ENCODE measurements at regions not wholly inside any gene's neighbourhood (a gene's known extent, or its start where the extent isn't known, plus 50 kb on each side); places are given as distances from the start of the nearest gene placed in this dataset.

DNA sequence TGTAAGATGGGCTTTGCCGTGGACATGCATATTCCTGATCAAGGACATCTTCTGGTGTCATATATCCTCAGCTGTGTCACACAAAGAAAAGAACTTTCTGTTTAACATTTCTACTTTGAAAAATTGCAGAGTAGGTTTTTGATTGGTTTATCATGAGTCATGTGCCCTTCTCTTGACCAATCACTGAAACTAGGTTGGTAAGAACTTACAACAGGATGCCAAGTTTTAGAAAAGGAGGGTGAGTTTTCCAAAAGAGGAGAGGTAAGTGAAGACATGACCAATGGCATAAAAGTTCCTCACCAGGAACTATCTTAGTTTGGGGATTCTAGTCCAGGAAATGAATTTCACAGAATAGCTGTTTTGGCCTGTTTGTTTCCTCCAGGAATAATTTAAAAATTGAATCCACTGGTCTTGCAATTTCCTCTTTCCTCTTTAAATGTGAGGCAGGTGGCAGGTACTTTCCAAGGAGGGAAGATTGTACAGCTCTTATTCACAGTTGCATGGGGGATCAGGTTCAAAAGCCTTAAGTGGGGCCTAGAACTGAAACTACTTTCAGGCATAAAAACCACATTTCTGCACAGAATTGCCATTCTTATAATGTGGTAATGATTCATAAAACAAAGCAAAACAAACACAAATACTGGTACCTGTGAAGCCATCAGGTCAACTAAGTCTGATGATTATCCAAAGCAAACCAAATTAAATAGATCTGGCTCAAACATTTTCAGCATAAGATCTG, 1114.5 kb upstream of the LCORL start:
- H3K27ac Mint-ChIP-seq, result no peak overlapping the region
- H3K4me1 Mint-ChIP-seq (ENCODE audit: low read depth), result peaks cover 16% of the 10 kb centered on the region
- no peak for DNase-seq
- H3K4me3 Mint-ChIP-seq, result no peak overlapping the region
- TF ChIP-seq, protein P1, sequence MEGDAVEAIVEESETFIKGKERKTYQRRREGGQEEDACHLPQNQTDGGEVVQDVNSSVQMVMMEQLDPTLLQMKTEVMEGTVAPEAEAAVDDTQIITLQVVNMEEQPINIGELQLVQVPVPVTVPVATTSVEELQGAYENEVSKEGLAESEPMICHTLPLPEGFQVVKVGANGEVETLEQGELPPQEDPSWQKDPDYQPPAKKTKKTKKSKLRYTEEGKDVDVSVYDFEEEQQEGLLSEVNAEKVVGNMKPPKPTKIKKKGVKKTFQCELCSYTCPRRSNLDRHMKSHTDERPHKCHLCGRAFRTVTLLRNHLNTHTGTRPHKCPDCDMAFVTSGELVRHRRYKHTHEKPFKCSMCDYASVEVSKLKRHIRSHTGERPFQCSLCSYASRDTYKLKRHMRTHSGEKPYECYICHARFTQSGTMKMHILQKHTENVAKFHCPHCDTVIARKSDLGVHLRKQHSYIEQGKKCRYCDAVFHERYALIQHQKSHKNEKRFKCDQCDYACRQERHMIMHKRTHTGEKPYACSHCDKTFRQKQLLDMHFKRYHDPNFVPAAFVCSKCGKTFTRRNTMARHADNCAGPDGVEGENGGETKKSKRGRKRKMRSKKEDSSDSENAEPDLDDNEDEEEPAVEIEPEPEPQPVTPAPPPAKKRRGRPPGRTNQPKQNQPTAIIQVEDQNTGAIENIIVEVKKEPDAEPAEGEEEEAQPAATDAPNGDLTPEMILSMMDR (IDR thresholded peaks at IDR 0.05), result no peak
- H3K27me3 Mint-ChIP-seq (ENCODE audit: insufficient read depth), result no peaks in the 10 kb centered on the region
- H3K9me3 Mint-ChIP-seq, result no peaks in the 10 kb centered on the region
- no peaks in the 10 kb centered on the region for H3K36me3 Mint-ChIP-seq (ENCODE audit: low read depth)

DNA sequence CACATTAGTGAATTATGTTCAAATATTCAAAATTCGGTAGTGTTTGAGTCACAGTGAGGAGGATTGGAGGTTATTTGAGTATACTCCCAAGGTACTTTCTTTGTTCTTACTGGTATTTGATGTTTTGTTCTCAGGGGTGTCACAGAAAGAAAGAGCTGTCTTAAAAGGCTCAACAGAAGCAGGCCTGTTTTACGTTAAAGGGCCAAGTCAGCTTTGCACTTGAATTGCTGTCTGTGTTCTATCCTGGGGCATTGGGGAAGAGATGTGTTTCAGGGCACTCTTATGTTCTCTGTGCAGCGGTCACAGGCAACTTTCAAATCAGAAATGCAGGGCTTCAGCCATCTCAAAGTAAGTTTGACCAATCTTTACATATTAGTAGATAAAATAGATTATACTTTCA, 1113.1 kb upstream of the LCORL start:
- DNase-seq, result no peak
- TF ChIP-seq, protein P1 (IDR thresholded peaks at IDR 0.05), result no peak
- Mint-ChIP-seq H3K36me3 (ENCODE audit: low read depth) (no peaks in the 10 kb centered on the region), H3K9me3 (no peaks in the 10 kb centered on the region), H3K27ac (no peak overlapping the region), H3K4me1 (ENCODE audit: low read depth) (peaks cover 30% of the 10 kb centered on the region), H3K4me3 (no peak overlapping the region), H3K27me3 (ENCODE audit: insufficient read depth) (no peaks in the 10 kb centered on the region)

DNA sequence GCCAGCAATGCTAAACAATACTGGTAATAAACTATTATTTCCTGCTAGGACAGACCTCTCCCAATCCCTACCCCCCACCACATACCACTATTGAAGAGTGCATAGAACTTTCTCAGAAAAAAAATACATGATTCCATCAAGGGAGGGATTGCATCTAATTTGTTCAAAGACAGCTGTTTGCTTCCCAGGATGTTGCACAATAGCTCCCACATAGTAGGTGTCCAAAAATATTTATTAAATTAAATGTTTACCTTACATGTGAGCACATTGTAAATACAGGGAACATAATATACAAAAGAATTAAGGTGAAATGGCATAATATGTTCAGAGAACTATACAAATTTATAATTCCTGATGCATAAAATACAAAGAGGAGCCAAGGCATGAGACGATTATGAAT, 1111.8 kb upstream of the LCORL start:
- H3K27me3 Mint-ChIP-seq (ENCODE audit: insufficient read depth), result no peaks in the 10 kb centered on the region
- H3K36me3 Mint-ChIP-seq (ENCODE audit: low read depth), result no peaks in the 10 kb centered on the region
- H3K9me3 Mint-ChIP-seq, result no peaks in the 10 kb centered on the region
- peaks cover 36% of the 10 kb centered on the region for H3K4me1 Mint-ChIP-seq (ENCODE audit: low read depth)
- no peak overlapping the region for H3K4me3 Mint-ChIP-seq
- DNase-seq, result no peak
- TF ChIP-seq, protein P1 (IDR thresholded peaks at IDR 0.05), result no peak
- H3K27ac Mint-ChIP-seq, result no peak overlapping the region

DNA sequence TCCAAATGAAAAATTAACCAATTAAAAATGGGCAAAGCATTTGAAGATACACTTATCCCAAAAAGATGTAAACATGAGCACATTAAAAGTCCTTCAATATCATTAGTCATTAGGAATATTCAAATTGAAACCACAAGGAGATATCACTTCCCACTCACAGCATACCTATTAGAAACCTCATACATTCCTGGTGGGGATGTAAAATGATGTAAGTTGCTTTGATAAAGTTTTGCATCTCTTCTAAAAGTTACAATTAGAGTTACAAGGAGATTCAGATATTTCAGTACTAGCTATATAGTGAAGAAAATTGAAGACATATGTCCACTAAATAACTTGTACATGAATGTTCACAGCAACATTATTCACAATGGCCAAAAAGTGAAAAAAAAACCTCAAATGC, 1109.3 kb upstream of the LCORL start:
- no peaks in the 10 kb centered on the region for H3K36me3 Mint-ChIP-seq (ENCODE audit: low read depth)
- H3K9me3 Mint-ChIP-seq, result no peaks in the 10 kb centered on the region
- peak overlapping the region; percentile 61 for H3K27ac Mint-ChIP-seq
- TF ChIP-seq, protein P1 (IDR thresholded peaks at IDR 0.05), result no peak
- H3K27me3 Mint-ChIP-seq (ENCODE audit: insufficient read depth), result no peaks in the 10 kb centered on the region
- peak overlapping the region; percentile 52; the same call in 1 of the 2 replicates for H3K4me3 Mint-ChIP-seq
- DNase-seq, result peak; percentile 86
- H3K4me1 Mint-ChIP-seq (ENCODE audit: low read depth), result peaks cover 43% of the 10 kb centered on the region

DNA sequence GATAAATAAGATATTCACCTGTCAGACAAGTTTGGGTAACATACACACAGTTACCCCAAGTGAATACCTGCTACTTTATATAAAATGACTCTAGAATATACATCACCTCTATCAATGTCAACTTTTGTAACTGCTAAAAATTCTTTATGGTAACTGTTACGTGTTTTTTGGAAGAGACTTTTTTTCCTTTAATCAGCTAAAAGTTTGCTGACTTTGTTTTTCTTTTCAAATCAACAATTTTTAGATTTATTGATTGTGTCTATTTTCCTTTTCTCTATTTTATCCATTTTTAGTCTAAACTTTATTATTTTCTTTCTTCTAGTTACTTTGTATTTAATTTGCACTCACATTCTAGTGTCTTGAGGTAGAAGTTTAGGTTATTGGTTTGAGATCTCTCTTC, 1106.6 kb upstream of the LCORL start:
- H3K27me3 Mint-ChIP-seq (ENCODE audit: insufficient read depth), result no peaks in the 10 kb centered on the region

More for the DNA sequence above, 1106.6 kb upstream of the LCORL start:
- H3K27ac Mint-ChIP-seq, result no peak overlapping the region
- TF ChIP-seq, protein P1 (IDR thresholded peaks at IDR 0.05), result no peak
- H3K4me3 Mint-ChIP-seq, result no peak overlapping the region
- H3K4me1 Mint-ChIP-seq (ENCODE audit: low read depth), result peaks cover 43% of the 10 kb centered on the region
- H3K9me3 Mint-ChIP-seq, result no peaks in the 10 kb centered on the region
- no peaks in the 10 kb centered on the region for H3K36me3 Mint-ChIP-seq (ENCODE audit: low read depth)
- no peak for DNase-seq
